GM19043 (cell line): ENCODE measurements at regions not wholly inside any gene's neighbourhood (a gene's known extent, or its start where the extent isn't known, plus 50 kb on each side); places are given as distances from the start of the nearest gene placed in this dataset.

Experiments
- ATAC-seq: cut with Tn5 transposase; IDR thresholded peaks from one replicate; pipeline ENCODE4 v1.9.1; 2021; ENCODE audit warnings: low read depth; ENCODE audit not compliant: unreplicated experiment

GRCh38 chr3:124172816-124173215 is 180.9 kb upstream of the ROPN1 start:
- no peak for ATAC-seq

- ATAC-seq, result no peak
These were observed 182.6 kb upstream of the ROPN1 start for GRCh38 chr3:124174476-124174875.

GRCh38 chr3:124174910-124175874 is 183.3 kb upstream of the ROPN1 start:
- ATAC-seq, result no peak

- ATAC-seq, result no peak
These were observed 185.1 kb upstream of the ROPN1 start for GRCh38 chr3:124177071-124177470.

GRCh38 chr3:124178531-124178930 is 186.6 kb upstream of the ROPN1 start:
- ATAC-seq, result no peak

GRCh38 chr3:124200407-124200806 is 208.5 kb upstream of the ROPN1 start:
- ATAC-seq, result no peak

GRCh38 chr3:124201226-124201625 is 209.3 kb upstream of the ROPN1 start:
- no peak for ATAC-seq

- no peak for ATAC-seq
These were observed 209.9 kb upstream of the ROPN1 start for GRCh38 chr3:124201786-124202185.

- no peak for ATAC-seq
These were observed 210.8 kb upstream of the ROPN1 start for GRCh38 chr3:124202754-124203153.

- no peak for ATAC-seq
These were observed 211.4 kb upstream of the ROPN1 start for GRCh38 chr3:124203292-124203691.

GRCh38 chr3:124206225-124207055 is 214.5 kb upstream of the ROPN1 start:
- ATAC-seq, result no peak

- ATAC-seq, result no peak
These were observed 215.2 kb upstream of the ROPN1 start for GRCh38 chr3:124207077-124207476.

GRCh38 chr3:124207873-124208485 is 216.1 kb upstream of the ROPN1 start:
- peak; percentile 85 for ATAC-seq

- no peak for ATAC-seq
These were observed 217.5 kb upstream of the ROPN1 start for GRCh38 chr3:124209426-124209825.

- no peak for ATAC-seq
These were observed 219.0 kb upstream of the ROPN1 start for GRCh38 chr3:124210899-124211298.

- no peak for ATAC-seq
These were observed 221.7 kb upstream of the ROPN1 start for GRCh38 chr3:124213641-124214040.

GRCh38 chr3:124217542-124217941 is 225.6 kb upstream of the ROPN1 start:
- ATAC-seq, result no peak

- no peak for ATAC-seq
These were observed 229.5 kb upstream of the ROPN1 start for GRCh38 chr3:124221422-124221821.

- no peak for ATAC-seq
These were observed 231.9 kb upstream of the ROPN1 start for GRCh38 chr3:124223853-124224252.

- no peak for ATAC-seq
These were observed 235.3 kb upstream of the ROPN1 start for GRCh38 chr3:124227150-124227630.

- no peak for ATAC-seq
These were observed 237.5 kb upstream of the ROPN1 start for GRCh38 chr3:124229420-124229819.
